Fibroblast of lung (primary cell): ENCODE measurements at regions not wholly inside any gene's neighbourhood (a gene's known extent, or its start where the extent isn't known, plus 50 kb on each side); places are given as distances from the start of the nearest gene placed in this dataset.

Experiments used
- EZH2 ChIP-seq: IDR thresholded peaks from 2 replicates; pipeline ENCODE4 v1.5.1; 2012; ENCODE audit warnings: low read length, control low read depth, mild to moderate bottlenecking; ENCODE audit errors: missing control alignments
- TF ChIP-seq, protein P1 (sequence below), 2 donors: IDR thresholded peaks in 1 of 2; conservative IDR thresholded peaks in 1 of 2; 1 replicate in 1 of 2; 2 replicates in 1 of 2; pipeline ENCODE4 v1.5.1; 2011 to 2012; ENCODE audit warnings: low read length in 2 of 2, control low read depth in 1 of 2, inconsistent platforms in 1 of 2, low read depth in 1 of 2, mild to moderate bottlenecking in 1 of 2

DNA sequence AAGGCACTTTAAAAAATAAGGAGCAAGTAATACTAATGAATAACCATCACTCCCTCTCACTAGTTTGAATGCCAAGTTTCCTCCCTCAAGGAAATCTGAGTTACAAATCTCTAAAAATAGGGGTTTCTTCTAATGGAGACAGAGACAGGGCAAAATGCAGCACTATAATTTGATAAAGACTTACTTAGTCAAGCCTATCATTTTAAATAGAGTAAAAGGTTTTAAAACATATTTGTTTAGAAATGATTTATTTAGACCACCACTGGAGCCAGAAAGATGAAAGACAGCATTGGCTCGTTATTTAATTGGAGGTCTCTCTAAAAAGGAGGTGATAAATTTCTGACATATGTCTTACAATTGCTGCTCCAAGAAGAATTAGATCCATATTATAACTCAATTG, 228.7 kb downstream of the TLE1 start:
- TF ChIP-seq, protein P1, sequence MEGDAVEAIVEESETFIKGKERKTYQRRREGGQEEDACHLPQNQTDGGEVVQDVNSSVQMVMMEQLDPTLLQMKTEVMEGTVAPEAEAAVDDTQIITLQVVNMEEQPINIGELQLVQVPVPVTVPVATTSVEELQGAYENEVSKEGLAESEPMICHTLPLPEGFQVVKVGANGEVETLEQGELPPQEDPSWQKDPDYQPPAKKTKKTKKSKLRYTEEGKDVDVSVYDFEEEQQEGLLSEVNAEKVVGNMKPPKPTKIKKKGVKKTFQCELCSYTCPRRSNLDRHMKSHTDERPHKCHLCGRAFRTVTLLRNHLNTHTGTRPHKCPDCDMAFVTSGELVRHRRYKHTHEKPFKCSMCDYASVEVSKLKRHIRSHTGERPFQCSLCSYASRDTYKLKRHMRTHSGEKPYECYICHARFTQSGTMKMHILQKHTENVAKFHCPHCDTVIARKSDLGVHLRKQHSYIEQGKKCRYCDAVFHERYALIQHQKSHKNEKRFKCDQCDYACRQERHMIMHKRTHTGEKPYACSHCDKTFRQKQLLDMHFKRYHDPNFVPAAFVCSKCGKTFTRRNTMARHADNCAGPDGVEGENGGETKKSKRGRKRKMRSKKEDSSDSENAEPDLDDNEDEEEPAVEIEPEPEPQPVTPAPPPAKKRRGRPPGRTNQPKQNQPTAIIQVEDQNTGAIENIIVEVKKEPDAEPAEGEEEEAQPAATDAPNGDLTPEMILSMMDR (conservative IDR thresholded peaks at IDR 0.05 in 1 of 2, IDR thresholded peaks at IDR 0.05 in 1 of 2; ENCODE audit: low read depth in 1 of 2, low read length in 2 of 2): no peak
- TF ChIP-seq EZH2: no peak
